ENCODE measurements at regions not wholly inside any gene's neighbourhood (a gene's known extent, or its start where the extent isn't known, plus 50 kb on each side); places are given as distances from the start of the nearest gene placed in this dataset.

GRCh38 chr9:29968831-29969230 is 2395.6 kb upstream of the C9orf72 start:
- TF ChIP-seq EZH2phosphoT487 (IDR thresholded peaks at IDR 0.05): no peak
- TF ChIP-seq, protein P1, sequence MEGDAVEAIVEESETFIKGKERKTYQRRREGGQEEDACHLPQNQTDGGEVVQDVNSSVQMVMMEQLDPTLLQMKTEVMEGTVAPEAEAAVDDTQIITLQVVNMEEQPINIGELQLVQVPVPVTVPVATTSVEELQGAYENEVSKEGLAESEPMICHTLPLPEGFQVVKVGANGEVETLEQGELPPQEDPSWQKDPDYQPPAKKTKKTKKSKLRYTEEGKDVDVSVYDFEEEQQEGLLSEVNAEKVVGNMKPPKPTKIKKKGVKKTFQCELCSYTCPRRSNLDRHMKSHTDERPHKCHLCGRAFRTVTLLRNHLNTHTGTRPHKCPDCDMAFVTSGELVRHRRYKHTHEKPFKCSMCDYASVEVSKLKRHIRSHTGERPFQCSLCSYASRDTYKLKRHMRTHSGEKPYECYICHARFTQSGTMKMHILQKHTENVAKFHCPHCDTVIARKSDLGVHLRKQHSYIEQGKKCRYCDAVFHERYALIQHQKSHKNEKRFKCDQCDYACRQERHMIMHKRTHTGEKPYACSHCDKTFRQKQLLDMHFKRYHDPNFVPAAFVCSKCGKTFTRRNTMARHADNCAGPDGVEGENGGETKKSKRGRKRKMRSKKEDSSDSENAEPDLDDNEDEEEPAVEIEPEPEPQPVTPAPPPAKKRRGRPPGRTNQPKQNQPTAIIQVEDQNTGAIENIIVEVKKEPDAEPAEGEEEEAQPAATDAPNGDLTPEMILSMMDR (IDR thresholded peaks at IDR 0.05): no peak

Data from neural progenitor cell (in vitro differentiated cells).